GM19395 (cell line): ENCODE measurements at regions not wholly inside any gene's neighbourhood (a gene's known extent, or its start where the extent isn't known, plus 50 kb on each side); places are given as distances from the start of the nearest gene placed in this dataset.

Experiments used
- ATAC-seq: cut with Tn5 transposase; IDR thresholded peaks from one replicate; pipeline ENCODE4 v1.9.1; 2021; ENCODE audit warnings: mild to moderate bottlenecking, moderate library complexity; ENCODE audit not compliant: unreplicated experiment

GRCh38 chr20:40806929-40807820, 118.1 kb upstream of the MAFB start:
- no peak for ATAC-seq

GRCh38 chr20:40807821-40808170, 118.8 kb upstream of the MAFB start:
- no peak for ATAC-seq

GRCh38 chr20:40808936-40809335, 119.9 kb upstream of the MAFB start:
- no peak for ATAC-seq

- no peak for ATAC-seq
These were observed 120.3 kb upstream of the MAFB start for GRCh38 chr20:40809361-40809760.

- no peak for ATAC-seq
These were observed 121.4 kb upstream of the MAFB start for GRCh38 chr20:40810332-40811000.

- ATAC-seq = no peak
These were observed 122.0 kb upstream of the MAFB start for GRCh38 chr20:40811004-40811403.

- ATAC-seq = no peak
These were observed 122.8 kb upstream of the MAFB start for GRCh38 chr20:40811660-40812414.

GRCh38 chr20:40812415-40812925, 123.4 kb upstream of the MAFB start:
- ATAC-seq = no peak

GRCh38 chr20:40813029-40813431, 124.0 kb upstream of the MAFB start:
- ATAC-seq = no peak

- ATAC-seq = no peak
These were observed 124.9 kb upstream of the MAFB start for GRCh38 chr20:40813708-40814630.

GRCh38 chr20:40814631-40814960, 125.6 kb upstream of the MAFB start:
- ATAC-seq = no peak

- ATAC-seq = no peak
These were observed 126.4 kb upstream of the MAFB start for GRCh38 chr20:40815156-40816038.

- ATAC-seq = no peak
These were observed 127.0 kb upstream of the MAFB start for GRCh38 chr20:40816039-40816352.

GRCh38 chr20:40821429-40821828, 132.4 kb upstream of the MAFB start:
- no peak for ATAC-seq

- ATAC-seq = no peak
These were observed 137.7 kb upstream of the MAFB start for GRCh38 chr20:40826699-40827098.

- ATAC-seq = no peak
These were observed 146.3 kb upstream of the MAFB start for GRCh38 chr20:40835321-40835720.

- ATAC-seq = no peak
These were observed 149.5 kb upstream of the MAFB start for GRCh38 chr20:40838509-40838908.

GRCh38 chr20:40843251-40843650, 154.2 kb upstream of the MAFB start:
- no peak for ATAC-seq

GRCh38 chr20:40844332-40844731, 155.3 kb upstream of the MAFB start:
- no peak for ATAC-seq

- ATAC-seq = no peak
These were observed 159.1 kb upstream of the MAFB start for GRCh38 chr20:40848096-40848495.
